ENCODE measurements at regions not wholly inside any gene's neighbourhood (a gene's known extent, or its start where the extent isn't known, plus 50 kb on each side); places are given as distances from the start of the nearest gene placed in this dataset.

GRCh38 chr3:62954580-62954979, 79.4 kb upstream of the CADPS start:
- no peak for DNase-seq (ENCODE audit: low read depth)
- no peak overlapping the region for H3K4me3 ChIP-seq (ENCODE audit: low read depth, low read length)
- TF ChIP-seq CTCF (conservative IDR thresholded peaks at IDR 0.05; ENCODE audit: low read depth, low read length) = no peak

GRCh38 chr3:62955126-62955525, 79.9 kb upstream of the CADPS start:
- DNase-seq (ENCODE audit: low read depth) = no peak
- no peak for TF ChIP-seq CTCF (conservative IDR thresholded peaks at IDR 0.05; ENCODE audit: low read depth, low read length)

GRCh38 chr3:62956411-62956810, 81.2 kb upstream of the CADPS start:
- no peak overlapping the region for H3K4me3 ChIP-seq (ENCODE audit: low read depth, low read length)
- no peak for DNase-seq (ENCODE audit: low read depth)
- TF ChIP-seq CTCF (conservative IDR thresholded peaks at IDR 0.05; ENCODE audit: low read depth, low read length) = no peak

More at GRCh38 chr3:62955126-62955525, 79.9 kb upstream of the CADPS start:
- H3K4me3 ChIP-seq (ENCODE audit: low read depth, low read length) = no peak overlapping the region

GRCh38 chr3:62961874-62962556, 86.8 kb upstream of the CADPS start:
- TF ChIP-seq CTCF (conservative IDR thresholded peaks at IDR 0.05; ENCODE audit: low read depth, low read length) = no peak
- DNase-seq (ENCODE audit: low read depth) = no peak
- H3K4me3 ChIP-seq (ENCODE audit: low read depth, low read length) = no peak overlapping the region

- TF ChIP-seq CTCF (conservative IDR thresholded peaks at IDR 0.05; ENCODE audit: low read depth, low read length) = no peak
- no peak overlapping the region for H3K4me3 ChIP-seq (ENCODE audit: low read depth, low read length)
- DNase-seq (ENCODE audit: low read depth) = no peak
Measured at GRCh38 chr3:62962714-62963113, 87.5 kb upstream of the CADPS start.

- no peak overlapping the region for H3K4me3 ChIP-seq (ENCODE audit: low read depth, low read length)
- DNase-seq (ENCODE audit: low read depth) = peak; percentile 59
- TF ChIP-seq CTCF (conservative IDR thresholded peaks at IDR 0.05; ENCODE audit: low read depth, low read length) = no peak
Measured at GRCh38 chr3:62965311-62965710, 90.1 kb upstream of the CADPS start.

- no peak for DNase-seq (ENCODE audit: low read depth)
- H3K4me3 ChIP-seq (ENCODE audit: low read depth, low read length) = no peak overlapping the region
- TF ChIP-seq CTCF (conservative IDR thresholded peaks at IDR 0.05; ENCODE audit: low read depth, low read length) = no peak
Measured at GRCh38 chr3:62968128-62968527, 92.9 kb upstream of the CADPS start.

Measured in epithelial cell of proximal tubule (primary cell).